Mesodermal cell (in vitro differentiated cells): ENCODE measurements at regions not wholly inside any gene's neighbourhood (a gene's known extent, or its start where the extent isn't known, plus 50 kb on each side); places are given as distances from the start of the nearest gene placed in this dataset.
"Not testable (repeated sequence)": the region's sequence is repeated elsewhere in the genome, so short reads cannot be mapped to it uniquely, and the experiment has no call there.

Experiments
- H3K27ac ChIP-seq: 2 replicates; pipeline ENCODE4 v1.7.0; 2013; ENCODE audit warnings: mild to moderate bottlenecking, low read depth, low read length, moderate library complexity; ENCODE audit not compliant: severe bottlenecking
- H3K36me3 ChIP-seq: 2 replicates; pipeline ENCODE4 v1.7.1; 2013; ENCODE audit warnings: mild to moderate bottlenecking, low read length, moderate library complexity; ENCODE audit not compliant: control insufficient read depth, insufficient read depth
- H3K4me1 ChIP-seq: one replicate; pipeline ENCODE4 v1.7.1; 2013; ENCODE audit warnings: mild to moderate bottlenecking, low read length; ENCODE audit not compliant: insufficient read depth, control insufficient read depth, poor library complexity, severe bottlenecking
- H3K4me3 ChIP-seq: 2 replicates; pipeline ENCODE4 v1.7.0; 2013; ENCODE audit warnings: low read length, control low read depth, mild to moderate bottlenecking; ENCODE audit not compliant: insufficient read depth, poor library complexity, severe bottlenecking; ENCODE audit errors: extremely low read depth
- H3K9me3 ChIP-seq: 2 replicates; pipeline ENCODE4 v1.7.1; 2013; ENCODE audit warnings: mild to moderate bottlenecking, low read length, moderate library complexity; ENCODE audit not compliant: control insufficient read depth
- WGBS, 2 experiments: methylation state at CpG; one replicate each; pipeline ENCODE4 v1.1.5; 2013; ENCODE audit warnings: missing lambda C conversion rate in 2 of 2; ENCODE audit not compliant: insufficient coverage in 2 of 2; 5-methylcytosine and 5-hydroxymethylcytosine counted together

GRCh38 chr12:124376435-124376834, 81.5 kb downstream of the RFLNA start:
- WGBS, 2 experiments = 96 to 98% methylated on average over 8 to 9 of the region's 9 CpGs
- Histone ChIP-seq H3K27ac (no peak overlapping the region), H3K36me3 (peaks cover 78% of the 10 kb centered on the region), H3K4me3 (no peak overlapping the region), H3K9me3 (no peaks in the 10 kb centered on the region), H3K4me1 (peaks cover 36% of the 10 kb centered on the region)

DNA sequence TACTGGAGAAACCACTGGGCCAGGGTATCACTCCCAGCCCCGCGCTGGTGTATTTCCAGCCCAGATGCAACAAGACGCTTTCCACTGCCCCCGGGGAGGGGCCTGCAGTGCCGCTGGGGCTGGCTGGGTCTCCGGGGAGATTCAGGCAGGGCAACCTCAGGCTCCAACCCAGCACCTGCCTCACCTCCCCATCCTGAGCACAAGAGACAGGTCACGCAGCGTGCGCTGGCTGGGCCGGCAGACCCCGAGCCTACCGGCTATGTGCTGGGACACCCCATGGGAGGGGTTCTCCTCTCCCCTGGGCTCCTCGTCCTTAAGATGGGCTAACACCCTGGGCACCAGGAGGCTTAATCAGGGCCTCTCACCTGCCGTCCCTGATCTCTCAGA, 80.9 kb downstream of the RFLNA start:
- Histone ChIP-seq H3K36me3 (peaks cover 79% of the 10 kb centered on the region), H3K9me3 (no peaks in the 10 kb centered on the region), H3K4me3 (no peak overlapping the region), H3K4me1 (peaks cover 30% of the 10 kb centered on the region), H3K27ac (no peak overlapping the region)
- 97% methylated on average over 11 to 14 of the region's 14 CpGs for WGBS, 2 experiments

- H3K4me3 ChIP-seq = no peak overlapping the region
- peaks cover 82% of the 10 kb centered on the region for H3K36me3 ChIP-seq
- H3K9me3 ChIP-seq = no peaks in the 10 kb centered on the region
- H3K4me1 ChIP-seq = peaks cover 25% of the 10 kb centered on the region
- WGBS, 2 experiments = 94 to 97% methylated on average over 10 to 11 of the region's 11 CpGs
- no peak overlapping the region for H3K27ac ChIP-seq
These were observed 80.4 kb downstream of the RFLNA start for GRCh38 chr12:124375141-124375788.

DNA sequence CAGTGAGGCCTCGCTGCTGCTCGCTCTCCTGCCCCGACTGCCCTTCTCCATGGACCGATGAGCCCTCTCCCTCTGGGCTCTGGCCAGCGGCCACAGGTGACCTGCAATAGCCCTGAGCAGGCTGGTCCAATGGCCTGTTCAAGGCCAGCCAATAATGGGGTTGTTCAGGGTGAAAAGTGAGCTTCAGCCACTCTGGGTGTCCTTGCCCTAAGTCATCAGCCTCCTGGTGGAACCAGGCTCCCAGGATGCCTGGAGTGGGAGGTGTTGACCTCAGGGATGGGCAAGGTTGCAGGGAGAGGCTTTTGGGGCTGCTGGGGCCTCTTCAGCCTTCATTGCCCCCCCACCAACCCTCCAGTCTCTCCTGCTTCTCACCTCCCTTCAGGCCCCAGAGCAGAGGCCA, 79.7 kb downstream of the RFLNA start:
- H3K4me1 ChIP-seq = peaks cover 19% of the 10 kb centered on the region
- peaks cover 88% of the 10 kb centered on the region for H3K36me3 ChIP-seq
- no peak overlapping the region for H3K27ac ChIP-seq
- no peaks in the 10 kb centered on the region for H3K9me3 ChIP-seq
- H3K4me3 ChIP-seq = no peak overlapping the region
- WGBS, 2 experiments = 75 to 78% methylated on average over 4 to 5 of the region's 5 CpGs

GRCh38 chr12:124374147-124374546, 79.3 kb downstream of the RFLNA start:
- H3K36me3 ChIP-seq = peaks cover 88% of the 10 kb centered on the region
- WGBS, 2 experiments = 96 to 98% methylated on average over 10 to 14 of the region's 17 CpGs
- no peak overlapping the region for H3K4me3 ChIP-seq
- H3K4me1 ChIP-seq = peaks cover 17% of the 10 kb centered on the region
- H3K27ac ChIP-seq = no peak overlapping the region
- H3K9me3 ChIP-seq = no peaks in the 10 kb centered on the region

DNA sequence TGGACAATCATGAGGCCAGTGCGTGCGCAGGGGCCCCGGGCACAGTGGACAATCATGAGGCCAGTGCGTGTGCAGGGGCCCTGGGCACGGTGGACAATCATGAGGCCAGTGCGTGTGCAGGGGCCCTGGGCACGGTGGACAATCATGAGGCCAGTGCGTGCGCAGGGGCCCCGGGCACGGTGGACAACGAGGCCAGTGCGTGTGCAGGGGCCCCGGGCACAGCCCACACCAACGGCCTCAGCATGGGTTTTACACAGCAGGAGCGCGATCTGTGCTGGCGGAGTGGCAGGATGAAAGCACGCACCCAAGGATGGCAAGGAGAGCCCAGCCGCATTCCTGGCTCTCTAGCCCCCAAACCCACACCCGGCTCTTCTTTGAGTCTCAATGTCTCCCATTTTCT, 78.8 kb downstream of the RFLNA start:
- Histone ChIP-seq H3K4me1 (peaks cover 17% of the 10 kb centered on the region), H3K36me3 (peaks cover 88% of the 10 kb centered on the region)
- not testable (repeated sequence) for H3K27ac ChIP-seq, H3K4me3 ChIP-seq, H3K9me3 ChIP-seq
- 97% methylated on average over 11 to 20 of the region's 21 CpGs for WGBS, 2 experiments

GRCh38 chr12:124372831-124373230, 77.9 kb downstream of the RFLNA start:
- 89 to 90% methylated on average over 13 of the region's 13 CpGs for WGBS, 2 experiments
- peaks cover 89% of the 10 kb centered on the region for H3K36me3 ChIP-seq
- no peak overlapping the region for H3K27ac ChIP-seq
- peaks cover 14% of the 10 kb centered on the region for H3K4me1 ChIP-seq
- no peak overlapping the region for H3K4me3 ChIP-seq
- H3K9me3 ChIP-seq = no peaks in the 10 kb centered on the region

GRCh38 chr12:124371970-124372555, 77.2 kb downstream of the RFLNA start:
- H3K9me3 ChIP-seq = no peaks in the 10 kb centered on the region
- H3K4me3 ChIP-seq = no peak overlapping the region
- H3K36me3 ChIP-seq = peaks cover 89% of the 10 kb centered on the region
- 95 to 98% methylated on average over 14 to 23 of the region's 37 CpGs for WGBS, 2 experiments
- no peak overlapping the region for H3K27ac ChIP-seq
- H3K4me1 ChIP-seq = peaks cover 10% of the 10 kb centered on the region

- Histone ChIP-seq H3K4me1 (peaks cover 3% of the 10 kb centered on the region), H3K4me3 (no peak overlapping the region), H3K36me3 (peaks cover 88% of the 10 kb centered on the region), H3K27ac (no peak overlapping the region), H3K9me3 (no peaks in the 10 kb centered on the region)
- WGBS, 2 experiments = 93 to 94% methylated on average over 12 to 13 of the region's 13 CpGs
These were observed 76.5 kb downstream of the RFLNA start for GRCh38 chr12:124371366-124371765.

GRCh38 chr12:124370851-124371250, 76.0 kb downstream of the RFLNA start:
- H3K4me3 ChIP-seq = no peak overlapping the region
- H3K4me1 ChIP-seq = no peaks in the 10 kb centered on the region
- peaks cover 88% of the 10 kb centered on the region for H3K36me3 ChIP-seq
- 95 to 98% methylated on average over 3 to 4 of the region's 7 CpGs for WGBS, 2 experiments
- no peaks in the 10 kb centered on the region for H3K9me3 ChIP-seq
- H3K27ac ChIP-seq = no peak overlapping the region

DNA sequence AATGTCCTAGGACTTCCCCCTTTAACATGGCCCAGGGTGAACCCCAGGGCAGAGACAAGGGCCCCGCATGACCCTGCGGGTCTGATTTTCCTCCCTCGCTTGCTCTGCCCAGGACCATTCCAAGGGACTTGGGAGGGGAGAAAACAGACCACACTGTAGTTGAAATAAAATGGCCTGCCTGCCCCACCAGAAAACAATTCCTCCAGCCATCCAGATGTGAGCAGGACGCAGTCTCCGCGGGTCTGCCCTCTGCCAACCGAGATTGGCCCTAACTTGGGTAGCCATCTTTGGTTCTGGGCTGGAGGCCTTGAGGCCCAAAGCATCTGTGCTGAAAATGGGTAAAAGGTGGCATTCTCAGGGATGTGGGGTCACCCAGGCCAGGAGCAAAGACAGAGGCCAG, 75.5 kb downstream of the RFLNA start:
- H3K9me3 ChIP-seq = no peaks in the 10 kb centered on the region
- WGBS, 2 experiments = 98 to 99% methylated on average over 7 of the region's 7 CpGs
- H3K4me1 ChIP-seq = no peaks in the 10 kb centered on the region
- no peak overlapping the region for H3K4me3 ChIP-seq
- peaks cover 88% of the 10 kb centered on the region for H3K36me3 ChIP-seq
- H3K27ac ChIP-seq = no peak overlapping the region
